NCI-H1417 (cell line): ENCODE measurements at regions not wholly inside any gene's neighbourhood (a gene's known extent, or its start where the extent isn't known, plus 50 kb on each side); places are given as distances from the start of the nearest gene placed in this dataset.

Experiments
- DNase-seq, 3 experiments: peaks; one replicate each; lab custom pipeline; 2025; lab: John Stamatoyannopoulos, UW

GRCh38 chr2:122639176-122639575 is 883.7 kb downstream of the TSN start:
- DNase-seq = no peak

- DNase-seq = no peak
Observed at GRCh38 chr2:122639711-122640110, 884.3 kb downstream of the TSN start.

GRCh38 chr2:122643725-122644329 is 888.4 kb downstream of the TSN start:
- peak; percentile 78 to 99 (median 88) for DNase-seq

- DNase-seq = no peak
Observed at GRCh38 chr2:122651236-122651635, 895.8 kb downstream of the TSN start.

- DNase-seq = no peak
Observed at GRCh38 chr2:122651780-122652179, 896.3 kb downstream of the TSN start.

- no peak for DNase-seq
Observed at GRCh38 chr2:122652670-122653069, 897.2 kb downstream of the TSN start.

- DNase-seq = no peak
Observed at GRCh38 chr2:122656403-122656802, 901.0 kb downstream of the TSN start.

- no peak for DNase-seq
Observed at GRCh38 chr2:122660786-122661634, 905.6 kb downstream of the TSN start.

GRCh38 chr2:122663620-122664019 is 908.2 kb downstream of the TSN start:
- peak in 1 of 3 experiments; percentile 31 for DNase-seq

GRCh38 chr2:122669627-122670026 is 914.2 kb downstream of the TSN start:
- DNase-seq = no peak

GRCh38 chr2:122670897-122671296 is 915.4 kb downstream of the TSN start:
- peak; percentile 24 to 84 (median 82) for DNase-seq

- no peak for DNase-seq
Observed at GRCh38 chr2:122680662-122681061, 925.2 kb downstream of the TSN start.

GRCh38 chr2:122681626-122682025 is 926.2 kb downstream of the TSN start:
- no peak for DNase-seq

- DNase-seq = no peak
Observed at GRCh38 chr2:122682356-122682755, 926.9 kb downstream of the TSN start.

GRCh38 chr2:122683018-122683417 is 927.6 kb downstream of the TSN start:
- no peak for DNase-seq

- DNase-seq = peak in 2 of 3 experiments; percentile 53 to 87
Observed at GRCh38 chr2:122692400-122693083, 937.1 kb downstream of the TSN start.

GRCh38 chr2:122697415-122697814 is 942.0 kb downstream of the TSN start:
- no peak for DNase-seq

GRCh38 chr2:122703676-122704075 is 948.2 kb downstream of the TSN start:
- DNase-seq = no peak

GRCh38 chr2:122704109-122704563 is 948.7 kb downstream of the TSN start:
- no peak for DNase-seq

- DNase-seq = no peak
Observed at GRCh38 chr2:122705746-122706145, 950.3 kb downstream of the TSN start.

- no peak for DNase-seq
Observed at GRCh38 chr2:122706757-122707223, 951.3 kb downstream of the TSN start.

- DNase-seq = no peak
Observed at GRCh38 chr2:122707224-122707824, 951.9 kb downstream of the TSN start.
